Activated CD4-positive, alpha-beta T cell treated with anti-CD3 and anti-CD28 coated beads, Interleukin-2, amount 50 U/mL, for 48 hours (primary cell): ENCODE measurements at regions not wholly inside any gene's neighbourhood (a gene's known extent, or its start where the extent isn't known, plus 50 kb on each side); places are given as distances from the start of the nearest gene placed in this dataset.

Source experiments
- DNase-seq, 2 experiments: peaks; one replicate each; pipeline ENCODE4 v3.0.0-alpha.2; 2020

- peak; percentile 35 to 51 for DNase-seq
These were observed 723.8 kb downstream of the BCL11B start for GRCh38 chr14:98548071-98548686.

- no peak for DNase-seq
These were observed 721.0 kb downstream of the BCL11B start for GRCh38 chr14:98551028-98551427.

GRCh38 chr14:98555440-98555839 is 716.6 kb downstream of the BCL11B start:
- DNase-seq: no peak

- DNase-seq: no peak
These were observed 708.0 kb downstream of the BCL11B start for GRCh38 chr14:98564006-98564405.

GRCh38 chr14:98564541-98564940 is 707.5 kb downstream of the BCL11B start:
- DNase-seq: no peak

- no peak for DNase-seq
These were observed 700.9 kb downstream of the BCL11B start for GRCh38 chr14:98571104-98571503.

GRCh38 chr14:98573082-98573481 is 698.9 kb downstream of the BCL11B start:
- DNase-seq: no peak

GRCh38 chr14:98576463-98576862 is 695.5 kb downstream of the BCL11B start:
- no peak for DNase-seq

- no peak for DNase-seq
These were observed 693.8 kb downstream of the BCL11B start for GRCh38 chr14:98578204-98578603.

- no peak for DNase-seq
These were observed 692.9 kb downstream of the BCL11B start for GRCh38 chr14:98579140-98579539.

GRCh38 chr14:98580131-98580678 is 691.8 kb downstream of the BCL11B start:
- no peak for DNase-seq

GRCh38 chr14:98582276-98582675 is 689.7 kb downstream of the BCL11B start:
- DNase-seq: no peak

GRCh38 chr14:98591161-98591560 is 680.8 kb downstream of the BCL11B start:
- no peak for DNase-seq

GRCh38 chr14:98592611-98593170 is 679.3 kb downstream of the BCL11B start:
- no peak for DNase-seq

- no peak for DNase-seq
These were observed 678.6 kb downstream of the BCL11B start for GRCh38 chr14:98593361-98593761.

GRCh38 chr14:98594156-98594555 is 677.8 kb downstream of the BCL11B start:
- DNase-seq: no peak

- no peak for DNase-seq
These were observed 673.4 kb downstream of the BCL11B start for GRCh38 chr14:98598576-98598975.

- no peak for DNase-seq
These were observed 672.9 kb downstream of the BCL11B start for GRCh38 chr14:98599082-98599481.

- no peak for DNase-seq
These were observed 669.0 kb downstream of the BCL11B start for GRCh38 chr14:98602983-98603382.

- no peak for DNase-seq
These were observed 667.0 kb downstream of the BCL11B start for GRCh38 chr14:98605043-98605442.

- DNase-seq: no peak
These were observed 665.9 kb downstream of the BCL11B start for GRCh38 chr14:98606041-98606640.

- DNase-seq: no peak
These were observed 665.2 kb downstream of the BCL11B start for GRCh38 chr14:98606816-98607215.

GRCh38 chr14:98607341-98607910 is 664.6 kb downstream of the BCL11B start:
- DNase-seq: no peak
